KMS-11 (cell line): ENCODE measurements at regions not wholly inside any gene's neighbourhood (a gene's known extent, or its start where the extent isn't known, plus 50 kb on each side); places are given as distances from the start of the nearest gene placed in this dataset.

Experiments
- H2AFZ ChIP-seq: fragments of 200-600 bp; sonication (generic); 2 replicates; pipeline ENCODE4 v1.6.1; 2016; ENCODE audit warnings: antibody characterized with exemption, mixed run types, low read depth
- H3K27ac ChIP-seq: fragments of 200-600 bp; sonication (generic); 2 replicates; pipeline ENCODE4 v1.6.1; 2016; ENCODE audit warnings: mild to moderate bottlenecking, mixed run types
- H3K27me3 ChIP-seq: fragments of 200-600 bp; sonication (generic); 2 replicates; pipeline ENCODE4 v1.6.1; 2017; ENCODE audit warnings: mild to moderate bottlenecking, low read depth, mixed run types, moderate library complexity; ENCODE audit not compliant: insufficient read depth
- H3K36me3 ChIP-seq: fragments of 200-600 bp; sonication (generic); 2 replicates; pipeline ENCODE4 v1.6.1; 2017; ENCODE audit warnings: mild to moderate bottlenecking, mixed run types; ENCODE audit not compliant: insufficient read depth
- H3K4me1 ChIP-seq: fragments of 200-600 bp; sonication (generic); 2 replicates; pipeline ENCODE4 v1.6.1; 2016; ENCODE audit warnings: mild to moderate bottlenecking, low read depth, mixed run types; ENCODE audit not compliant: poor library complexity, severe bottlenecking
- H3K4me2 ChIP-seq: fragments of 200-600 bp; sonication (generic); 2 replicates; pipeline ENCODE4 v1.7.0; 2016; ENCODE audit warnings: mild to moderate bottlenecking, mixed run types
- H3K4me3 ChIP-seq: fragments of 200-600 bp; sonication (generic); IDR thresholded peaks from 2 replicates; pipeline ENCODE4 v1.6.1; 2017; ENCODE audit warnings: low read depth, low read length, mixed read lengths; ENCODE audit not compliant: insufficient read depth
- H3K79me2 ChIP-seq: fragments of 200-600 bp; sonication (generic); 2 replicates; pipeline ENCODE4 v1.6.1; 2016; ENCODE audit warnings: low read depth, mixed run types; ENCODE audit not compliant: insufficient read depth
- H3K9ac ChIP-seq: fragments of 200-600 bp; sonication (generic); 2 replicates; pipeline ENCODE4 v1.6.1; 2016; ENCODE audit warnings: mild to moderate bottlenecking, mixed run types
- H4K20me1 ChIP-seq: fragments of 200-600 bp; sonication (generic); 2 replicates; pipeline ENCODE4 v1.6.1; 2016; ENCODE audit warnings: mild to moderate bottlenecking, mixed run types; ENCODE audit not compliant: insufficient read depth
- CTCF ChIP-seq: fragments of 200-600 bp; sonication (generic); conservative IDR thresholded peaks from 2 replicates; pipeline ENCODE4 v1.6.1; 2017; ENCODE audit warnings: low read depth, mild to moderate bottlenecking, antibody characterized with exemption, low read length, moderate library complexity, mixed read lengths

- no peaks in the 10 kb centered on the region for H3K4me1 ChIP-seq
- H3K4me3 ChIP-seq, result no peak overlapping the region
- H3K79me2 ChIP-seq, result no peaks in the 10 kb centered on the region
- no peak overlapping the region for H3K4me2 ChIP-seq
- no peaks in the 10 kb centered on the region for H4K20me1 ChIP-seq
- no peaks in the 10 kb centered on the region; the same call in 1 of the 2 replicates for H3K27me3 ChIP-seq
- H3K9ac ChIP-seq, result no peak overlapping the region
- TF ChIP-seq CTCF, result no peak
- no peak overlapping the region for H2AFZ ChIP-seq
- no peaks in the 10 kb centered on the region for H3K36me3 ChIP-seq
- no peak overlapping the region for H3K27ac ChIP-seq
Measured at GRCh38 chr22:47398921-47399790, 636.7 kb downstream of the TBC1D22A start.

GRCh38 chr22:47398491-47398890 is 636.0 kb downstream of the TBC1D22A start:
- Histone ChIP-seq H3K36me3 (no peaks in the 10 kb centered on the region), H2AFZ (no peak overlapping the region), H3K27me3 (no peaks in the 10 kb centered on the region; the same call in 1 of the 2 replicates), H3K4me2 (no peak overlapping the region), H3K4me3 (no peak overlapping the region), H3K4me1 (no peaks in the 10 kb centered on the region), H4K20me1 (no peaks in the 10 kb centered on the region), H3K27ac (no peak overlapping the region), H3K79me2 (no peaks in the 10 kb centered on the region), H3K9ac (no peak overlapping the region)
- TF ChIP-seq CTCF, result no peak

- Histone ChIP-seq H3K36me3 (no peaks in the 10 kb centered on the region), H3K27me3 (no peaks in the 10 kb centered on the region; the same call in 1 of the 2 replicates), H3K4me3 (no peak overlapping the region), H3K4me2 (no peak overlapping the region), H3K4me1 (no peaks in the 10 kb centered on the region), H2AFZ (no peak overlapping the region), H3K79me2 (no peaks in the 10 kb centered on the region), H3K27ac (no peak overlapping the region), H3K9ac (no peak overlapping the region), H4K20me1 (no peaks in the 10 kb centered on the region)
- TF ChIP-seq CTCF, result no peak
Measured at GRCh38 chr22:47397673-47398072, 635.2 kb downstream of the TBC1D22A start.

- Histone ChIP-seq H4K20me1 (no peaks in the 10 kb centered on the region), H3K79me2 (no peaks in the 10 kb centered on the region), H3K9ac (no peak overlapping the region), H3K36me3 (no peaks in the 10 kb centered on the region), H3K27me3 (no peaks in the 10 kb centered on the region), H3K4me1 (no peaks in the 10 kb centered on the region), H3K4me3 (no peak overlapping the region), H3K4me2 (no peak overlapping the region), H2AFZ (no peak overlapping the region), H3K27ac (no peak overlapping the region)
- TF ChIP-seq CTCF, result no peak
Measured at GRCh38 chr22:47396515-47396914, 634.1 kb downstream of the TBC1D22A start.
